ENCODE measurements at regions not wholly inside any gene's neighbourhood (a gene's known extent, or its start where the extent isn't known, plus 50 kb on each side); places are given as distances from the start of the nearest gene placed in this dataset.

DNA sequence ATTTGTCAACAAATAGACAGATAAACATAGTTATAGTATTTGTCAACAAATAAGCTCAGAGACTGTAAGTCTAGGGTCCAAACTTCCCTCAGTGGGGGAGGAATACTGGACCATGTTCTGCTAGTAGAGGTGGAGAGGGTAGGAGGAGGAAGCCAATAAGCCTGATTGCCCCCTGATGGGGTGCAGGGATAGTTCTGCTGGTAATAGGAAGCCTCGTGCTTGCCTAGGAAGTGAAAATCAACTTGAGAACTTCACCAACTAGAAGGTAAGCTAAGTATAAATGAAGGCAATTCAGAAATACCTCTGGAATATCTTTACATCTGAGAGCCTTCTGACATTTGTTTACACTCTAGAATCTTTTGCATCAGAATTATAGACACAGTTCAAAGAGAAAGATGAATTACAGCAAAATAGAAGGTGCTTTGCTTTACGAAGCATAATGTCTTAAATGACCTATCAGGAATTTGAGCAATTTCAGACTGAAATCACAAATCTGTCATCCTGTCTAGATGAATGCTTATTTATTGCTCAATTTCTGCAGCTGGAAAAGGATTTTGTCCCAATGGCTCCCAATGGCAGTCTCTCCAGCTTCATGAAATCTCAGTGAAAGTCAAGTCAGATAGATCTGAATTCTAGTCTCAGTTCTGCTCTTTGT is 225.6 kb upstream of the TBC1D5 start:
- H3K4me3 ChIP-seq (ENCODE audit: low read depth, low read length): no peak overlapping the region
- TF ChIP-seq CTCF (IDR thresholded peaks at IDR 0.05; ENCODE audit: low read depth, low read length): no peak

GRCh38 chr3:17967111-17967510 is 224.7 kb upstream of the TBC1D5 start:
- no peak for TF ChIP-seq CTCF (IDR thresholded peaks at IDR 0.05; ENCODE audit: low read depth, low read length)
- no peak overlapping the region for H3K4me3 ChIP-seq (ENCODE audit: low read depth, low read length)

- H3K4me3 ChIP-seq (ENCODE audit: low read depth, low read length): no peak overlapping the region
Observed at GRCh38 chr3:17965331-17965730, 222.9 kb upstream of the TBC1D5 start.

DNA sequence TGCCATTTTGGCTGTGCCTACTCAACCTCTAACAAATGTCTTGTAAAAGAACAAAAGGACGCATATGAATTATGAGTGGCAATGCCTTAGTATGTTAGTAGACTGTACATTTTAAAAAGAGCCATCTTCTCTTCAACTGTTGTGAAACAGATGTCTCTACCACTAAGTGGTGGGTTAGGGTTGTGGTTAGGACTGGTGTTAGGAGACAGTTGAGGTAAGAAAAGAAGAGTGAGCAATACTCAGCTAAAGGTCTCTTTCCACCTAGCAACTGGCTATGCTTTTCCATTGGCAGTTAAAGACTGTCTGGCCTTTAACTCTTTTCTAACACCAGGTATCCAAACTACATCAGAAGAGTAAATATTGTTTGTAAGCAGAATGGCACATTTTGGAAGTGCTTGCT is 221.7 kb upstream of the TBC1D5 start:
- H3K4me3 ChIP-seq (ENCODE audit: low read depth, low read length): no peak overlapping the region
- no peak for TF ChIP-seq CTCF (IDR thresholded peaks at IDR 0.05; ENCODE audit: low read depth, low read length)

More at GRCh38 chr3:17965331-17965730, 222.9 kb upstream of the TBC1D5 start:
- TF ChIP-seq CTCF (IDR thresholded peaks at IDR 0.05; ENCODE audit: low read depth, low read length): no peak

GRCh38 chr3:17955411-17955810 is 213.0 kb upstream of the TBC1D5 start:
- TF ChIP-seq CTCF (IDR thresholded peaks at IDR 0.05; ENCODE audit: low read depth, low read length): no peak
- H3K4me3 ChIP-seq (ENCODE audit: low read depth, low read length): no peak overlapping the region

- no peak overlapping the region for H3K4me3 ChIP-seq (ENCODE audit: low read depth, low read length)
- TF ChIP-seq CTCF (IDR thresholded peaks at IDR 0.05; ENCODE audit: low read depth, low read length): no peak
Observed at GRCh38 chr3:17954801-17955200, 212.4 kb upstream of the TBC1D5 start.

DNA sequence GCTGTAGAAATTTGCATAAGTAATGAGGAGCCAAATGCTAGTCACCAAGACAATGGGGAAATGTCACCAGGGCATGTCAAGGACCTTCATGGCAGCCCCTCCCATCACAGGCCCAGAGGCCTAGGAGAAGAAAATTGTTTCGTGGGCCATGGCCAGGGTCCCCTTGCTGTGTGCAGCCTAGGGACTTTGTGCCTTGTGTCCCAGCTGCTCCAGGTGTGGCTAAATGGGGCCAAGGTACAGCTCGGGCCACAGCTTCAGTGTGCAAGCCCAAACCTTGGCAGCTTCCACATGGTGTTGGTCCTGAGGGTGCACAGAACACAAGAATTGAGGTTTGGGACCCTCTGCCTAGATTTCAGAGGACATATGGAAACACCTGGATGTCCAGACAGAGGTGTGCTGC is 208.8 kb upstream of the TBC1D5 start:
- no peak for TF ChIP-seq CTCF (IDR thresholded peaks at IDR 0.05; ENCODE audit: low read depth, low read length)
- H3K4me3 ChIP-seq (ENCODE audit: low read depth, low read length): no peak overlapping the region

Data from WI38 (cell line).